ENCODE measurements at regions not wholly inside any gene's neighbourhood (a gene's known extent, or its start where the extent isn't known, plus 50 kb on each side); places are given as distances from the start of the nearest gene placed in this dataset.

DNA sequence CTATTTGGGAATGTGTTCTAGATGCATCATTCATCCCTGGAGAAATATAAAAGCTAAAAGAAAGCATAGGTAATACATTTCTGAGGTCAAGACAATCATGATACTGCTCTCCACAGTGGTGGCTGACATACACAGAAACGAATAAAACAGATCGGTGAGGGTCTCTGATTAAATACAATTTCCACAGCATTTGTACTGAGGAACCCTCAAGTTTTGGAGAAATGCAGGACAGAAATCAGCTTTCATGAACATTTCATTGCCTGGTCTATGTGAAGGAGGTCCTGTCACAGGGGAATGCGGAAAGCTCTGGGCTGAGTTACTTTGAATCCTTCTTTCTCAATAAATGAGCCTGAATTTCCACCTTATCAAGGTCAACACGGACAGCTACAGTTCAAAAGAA lies 67.9 kb upstream of the ITGB1 start:
- Histone ChIP-seq H3K27ac (ENCODE audit: low read depth, low read length) (no peak overlapping the region), H3F3A (ENCODE audit: insufficient read depth) (no peaks in the 10 kb centered on the region), H3K9ac (ENCODE audit: low read length) (no peak overlapping the region), H2AFZ (ENCODE audit: low read depth, low read length, severe bottlenecking) (no peak overlapping the region), H3K9me3 (ENCODE audit: insufficient read depth, low read length) (no peaks in the 10 kb centered on the region), H3K4me3 (ENCODE audit: insufficient read depth, low read length, poor library complexity, severe bottlenecking) (no peak overlapping the region), H3K9me2 (replicated peaks; ENCODE audit: insufficient read depth, low read length) (no peaks in the 10 kb centered on the region), H3K4me2 (ENCODE audit: low read depth, low read length, poor library complexity, severe bottlenecking) (no peak overlapping the region), H3K36me3 (ENCODE audit: low read length) (no peaks in the 10 kb centered on the region), H3K27me3 (ENCODE audit: low read length) (no peaks in the 10 kb centered on the region), H4K20me1 (ENCODE audit: low read depth, low read length) (no peaks in the 10 kb centered on the region), H3K79me2 (ENCODE audit: insufficient read depth, low read length) (no peaks in the 10 kb centered on the region)
- TF ChIP-seq EZH2phosphoT487 (conservative IDR thresholded peaks at IDR 0.05; ENCODE audit: low read length) (no peak), CTCF (IDR thresholded peaks at IDR 0.05; ENCODE audit: insufficient read depth, low read length, poor library complexity, severe bottlenecking) (no peak)

DNA sequence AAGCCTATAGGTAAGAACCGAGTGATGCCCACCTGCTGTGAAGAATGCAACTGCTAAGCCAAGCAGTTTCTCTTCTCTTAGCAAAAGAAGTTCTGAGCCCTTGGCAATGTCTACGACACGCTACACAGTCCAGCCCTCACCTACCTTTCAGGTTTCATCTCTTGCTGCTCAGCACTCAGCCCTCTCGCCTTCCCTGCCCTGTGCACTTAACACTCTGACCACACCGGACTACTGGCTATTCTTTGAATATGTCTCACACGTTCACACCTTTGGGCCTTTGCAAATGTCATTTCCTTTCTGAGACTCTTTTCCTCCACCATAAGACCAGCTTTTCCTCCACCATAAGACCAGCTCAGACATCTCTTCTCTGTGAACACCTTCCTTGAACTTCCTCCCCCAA lies 67.0 kb upstream of the ITGB1 start:
- Histone ChIP-seq H3K79me2 (ENCODE audit: insufficient read depth, low read length) (no peaks in the 10 kb centered on the region), H3K4me3 (ENCODE audit: insufficient read depth, low read length, poor library complexity, severe bottlenecking) (no peak overlapping the region), H3K27ac (ENCODE audit: low read depth, low read length) (no peak overlapping the region), H3K27me3 (ENCODE audit: low read length) (no peaks in the 10 kb centered on the region), H3K4me2 (ENCODE audit: low read depth, low read length, poor library complexity, severe bottlenecking) (no peak overlapping the region), H3K36me3 (ENCODE audit: low read length) (no peaks in the 10 kb centered on the region), H2AFZ (ENCODE audit: low read depth, low read length, severe bottlenecking) (no peak overlapping the region), H3K9me2 (replicated peaks; ENCODE audit: insufficient read depth, low read length) (no peaks in the 10 kb centered on the region), H3K9ac (ENCODE audit: low read length) (no peak overlapping the region), H4K20me1 (ENCODE audit: low read depth, low read length) (no peaks in the 10 kb centered on the region), H3K9me3 (ENCODE audit: insufficient read depth, low read length) (no peaks in the 10 kb centered on the region), H3F3A (ENCODE audit: insufficient read depth) (no peaks in the 10 kb centered on the region)
- TF ChIP-seq CTCF (IDR thresholded peaks at IDR 0.05; ENCODE audit: insufficient read depth, low read length, poor library complexity, severe bottlenecking) (no peak), EZH2phosphoT487 (conservative IDR thresholded peaks at IDR 0.05; ENCODE audit: low read length) (no peak)

GRCh38 chr10:33022691-33023090 lies 64.7 kb upstream of the ITGB1 start:
- no peaks in the 10 kb centered on the region for H3K9me2 ChIP-seq (replicated peaks; ENCODE audit: insufficient read depth, low read length)
- no peaks in the 10 kb centered on the region for H4K20me1 ChIP-seq (ENCODE audit: low read depth, low read length)
- no peak overlapping the region for H2AFZ ChIP-seq (ENCODE audit: low read depth, low read length, severe bottlenecking)
- no peak overlapping the region for H3K27ac ChIP-seq (ENCODE audit: low read depth, low read length)
- H3K4me3 ChIP-seq (ENCODE audit: insufficient read depth, low read length, poor library complexity, severe bottlenecking): no peak overlapping the region
- no peaks in the 10 kb centered on the region for H3F3A ChIP-seq (ENCODE audit: insufficient read depth)
- no peaks in the 10 kb centered on the region for H3K79me2 ChIP-seq (ENCODE audit: insufficient read depth, low read length)
- H3K9ac ChIP-seq (ENCODE audit: low read length): no peak overlapping the region
- H3K9me3 ChIP-seq (ENCODE audit: insufficient read depth, low read length): no peaks in the 10 kb centered on the region
- no peak for TF ChIP-seq EZH2phosphoT487 (conservative IDR thresholded peaks at IDR 0.05; ENCODE audit: low read length)
- TF ChIP-seq CTCF (IDR thresholded peaks at IDR 0.05; ENCODE audit: insufficient read depth, low read length, poor library complexity, severe bottlenecking): no peak
- H3K27me3 ChIP-seq (ENCODE audit: low read length): no peaks in the 10 kb centered on the region
- no peaks in the 10 kb centered on the region for H3K36me3 ChIP-seq (ENCODE audit: low read length)
- H3K4me2 ChIP-seq (ENCODE audit: low read depth, low read length, poor library complexity, severe bottlenecking): no peak overlapping the region

- H3F3A ChIP-seq (ENCODE audit: insufficient read depth): no peaks in the 10 kb centered on the region
- H3K36me3 ChIP-seq (ENCODE audit: low read length): no peaks in the 10 kb centered on the region
- H2AFZ ChIP-seq (ENCODE audit: low read depth, low read length, severe bottlenecking): no peak overlapping the region
- H3K4me2 ChIP-seq (ENCODE audit: low read depth, low read length, poor library complexity, severe bottlenecking): no peak overlapping the region
- no peak overlapping the region for H3K4me3 ChIP-seq (ENCODE audit: insufficient read depth, low read length, poor library complexity, severe bottlenecking)
- H3K9ac ChIP-seq (ENCODE audit: low read length): no peak overlapping the region
- H3K9me3 ChIP-seq (ENCODE audit: insufficient read depth, low read length): no peaks in the 10 kb centered on the region
- H3K27ac ChIP-seq (ENCODE audit: low read depth, low read length): no peak overlapping the region
- no peaks in the 10 kb centered on the region for H3K9me2 ChIP-seq (replicated peaks; ENCODE audit: insufficient read depth, low read length)
- H3K27me3 ChIP-seq (ENCODE audit: low read length): no peaks in the 10 kb centered on the region
- no peaks in the 10 kb centered on the region for H4K20me1 ChIP-seq (ENCODE audit: low read depth, low read length)
- no peaks in the 10 kb centered on the region for H3K79me2 ChIP-seq (ENCODE audit: insufficient read depth, low read length)
- TF ChIP-seq CTCF (IDR thresholded peaks at IDR 0.05; ENCODE audit: insufficient read depth, low read length, poor library complexity, severe bottlenecking) (no peak), EZH2phosphoT487 (conservative IDR thresholded peaks at IDR 0.05; ENCODE audit: low read length) (no peak)
These were observed 64.1 kb upstream of the ITGB1 start for GRCh38 chr10:33022090-33022489.

All from SU-DHL-6 (cell line).